ENCODE measurements at regions not wholly inside any gene's neighbourhood (a gene's known extent, or its start where the extent isn't known, plus 50 kb on each side); places are given as distances from the start of the nearest gene placed in this dataset.

GRCh38 chr5:8825139-8825757, 720.6 kb downstream of the SEMA5A start:
- Histone ChIP-seq H3K9ac (replicated peaks; ENCODE audit: extremely low read depth, insufficient read depth, low read length) (no peak overlapping the region), H3K9me1 (replicated peaks; ENCODE audit: control insufficient read depth, extremely low read depth, insufficient read depth, low read length) (no peaks in the 10 kb centered on the region), H4K20me1 (replicated peaks; ENCODE audit: control insufficient read depth, extremely low read depth, insufficient read depth, low read length) (no peaks in the 10 kb centered on the region), H3K9me3 (replicated peaks; ENCODE audit: control insufficient read depth, insufficient read depth, low read length) (no peaks in the 10 kb centered on the region), H3K36me3 (ENCODE audit: control insufficient read depth in 2 of 2, extremely low read depth in 1 of 2, insufficient read depth in 2 of 2, low read length in 2 of 2) (no peaks in the 10 kb centered on the region), H3K27ac (ENCODE audit: insufficient read depth, low read depth, low read length) (no peak overlapping the region), H3K79me2 (ENCODE audit: control insufficient read depth, insufficient read depth, low read length) (no peaks in the 10 kb centered on the region), H3K27me3 (ENCODE audit: control insufficient read depth in 2 of 2, insufficient read depth in 2 of 2, low read length in 2 of 2) (no peaks in the 10 kb centered on the region), H3K4me1 (ENCODE audit: control insufficient read depth, extremely low read depth, insufficient read depth, low read length) (peaks cover 24% of the 10 kb centered on the region), H3K4me3 (replicated peaks in 1 of 3; ENCODE audit: insufficient read depth in 1 of 3, low read depth in 1 of 3, low read length in 3 of 3) (no peak overlapping the region), H2AFZ (ENCODE audit: low read depth, low read length) (no peak overlapping the region), H3K4me2 (ENCODE audit: insufficient read depth, low read length) (no peak overlapping the region)
- TF ChIP-seq POLR2AphosphoS5 (IDR thresholded peaks at IDR 0.05; ENCODE audit: insufficient read depth, low read depth, low read length) (no peak), MYC (IDR thresholded peaks at IDR 0.05; ENCODE audit: low read depth, low read length) (no peak), FOS (IDR thresholded peaks at IDR 0.05; ENCODE audit: borderline replicate concordance, insufficient read depth, low read length) (no peak), CTCF (IDR thresholded peaks at IDR 0.05; ENCODE audit: extremely low read depth in 1 of 2, insufficient read depth in 1 of 2, low read depth in 1 of 2, low read length in 2 of 2) (no peak), EZH2 (IDR thresholded peaks at IDR 0.05; ENCODE audit: borderline replicate concordance, low read depth, low read length, severe bottlenecking) (no peak), JUN (IDR thresholded peaks at IDR 0.05; ENCODE audit: borderline replicate concordance, insufficient read depth, insufficient read length, low read depth) (no peak), MAX (IDR thresholded peaks at IDR 0.05; ENCODE audit: insufficient read depth, insufficient read length) (no peak), POLR2A (IDR thresholded peaks at IDR 0.05; ENCODE audit: low read depth, low read length) (no peak), GATA2 (IDR thresholded peaks at IDR 0.05; ENCODE audit: insufficient read depth, insufficient read length, low read depth, low read length) (no peak)
- dilution Hi-C loops (cut with MboI; ENCODE audit: extremely low pct_ligation_motif_present, low sequenced_read_pairs) = no loop called here
- intact Hi-C loops (cut with micrococcal nuclease) = no loop called here
- ChIA-PET POLR2A (no interaction called here), CTCF (no interaction called here)
- FAIRE-seq (no peak), DNase-seq (ENCODE audit: low read depth, low spot score) (no peak)
- BruUV-seq (replicated peaks) = no TSS peak

Measured in endothelial cell of umbilical vein (primary cell).